Urothelium cell line (cell line): ENCODE measurements at regions not wholly inside any gene's neighbourhood (a gene's known extent, or its start where the extent isn't known, plus 50 kb on each side); places are given as distances from the start of the nearest gene placed in this dataset.
"Not testable (repeated sequence)": the region's sequence is repeated elsewhere in the genome, so short reads cannot be mapped to it uniquely, and the experiment has no call there.

Source experiments
- DNase-seq: peaks from one replicate; pipeline ENCODE4 v3.0.0; 2011; ENCODE audit warnings: low spot score, mixed read lengths
- FAIRE-seq: peaks from 2 replicates; lab custom pipeline; 2011; peaks lifted over from hg19 to GRCh38; lab: Jason Lieb, UNC

- FAIRE-seq (peak; percentile 23), DNase-seq (peak; percentile 41)
Observed at GRCh38 chr11:97722065-97722464, 1298.7 kb upstream of the CNTN5 start.

DNA sequence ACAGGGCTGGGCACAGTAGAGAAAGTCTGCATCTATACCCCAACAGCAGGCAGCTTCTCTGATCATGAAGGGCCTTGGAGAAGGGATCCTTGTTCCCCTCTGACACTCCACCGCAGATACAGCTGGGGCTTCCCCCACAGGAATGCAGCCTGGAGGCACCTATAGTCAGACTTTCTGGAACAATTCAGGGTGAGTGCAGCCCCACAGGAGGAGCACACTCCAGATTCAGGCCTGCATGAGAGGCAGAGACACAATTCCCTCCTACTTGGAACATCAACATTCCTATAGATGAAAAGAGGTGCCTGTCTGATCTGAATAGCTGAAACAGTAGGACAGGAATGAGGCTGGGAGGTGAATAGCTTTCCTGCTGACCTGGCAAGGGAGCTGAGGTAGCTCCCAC is 1298.0 kb upstream of the CNTN5 start:
- FAIRE-seq (no peak), DNase-seq (no peak)

GRCh38 chr11:97729546-97730272 is 1291.0 kb upstream of the CNTN5 start:
- no peak for FAIRE-seq
- no peak for DNase-seq

- DNase-seq = no peak
- FAIRE-seq = no peak
Observed at GRCh38 chr11:97732011-97732632, 1288.6 kb upstream of the CNTN5 start.

GRCh38 chr11:97738751-97739150 is 1282.0 kb upstream of the CNTN5 start:
- FAIRE-seq = no peak
- DNase-seq = no peak

DNA sequence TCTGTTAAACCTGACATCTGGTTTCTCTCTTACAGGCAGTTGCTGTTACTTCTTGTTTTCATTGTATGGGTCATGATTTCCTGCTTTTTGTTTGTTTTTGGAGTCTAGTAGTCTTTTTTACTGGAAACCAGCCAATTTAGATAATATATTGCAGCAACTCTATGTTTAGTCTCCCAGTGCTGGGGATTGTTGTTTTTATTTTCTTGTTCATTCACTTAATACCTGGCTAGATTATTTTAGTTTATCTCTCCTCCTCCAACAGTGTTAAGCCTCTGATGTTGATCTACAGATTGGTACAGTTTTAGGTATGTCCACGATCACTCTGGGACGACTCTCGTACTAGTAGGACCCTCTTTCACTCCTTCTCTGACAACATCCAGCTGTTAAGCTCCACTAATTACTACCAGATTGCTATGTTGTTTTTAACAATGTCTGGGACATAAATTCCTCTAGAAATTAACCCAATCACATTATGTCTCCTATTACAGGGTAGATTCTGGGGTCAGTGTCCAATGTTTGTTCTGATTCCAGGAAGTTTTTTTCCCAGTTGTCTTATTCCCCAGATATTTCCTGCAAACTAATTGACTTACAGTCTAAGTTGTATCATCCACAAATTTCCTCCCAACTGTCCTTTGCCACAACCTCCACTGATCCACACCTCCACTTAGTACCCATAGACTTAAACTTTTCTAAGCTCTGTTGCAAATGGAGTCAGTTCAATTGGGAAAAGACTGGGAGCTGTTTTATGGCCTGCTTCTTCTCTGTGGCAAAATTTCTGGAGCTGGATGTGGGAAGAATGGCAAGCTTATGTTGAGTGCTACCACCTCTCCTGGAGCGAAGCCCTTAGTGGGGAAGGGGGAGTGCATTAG is 1280.6 kb upstream of the CNTN5 start:
- no peak for DNase-seq
- no peak for FAIRE-seq

DNA sequence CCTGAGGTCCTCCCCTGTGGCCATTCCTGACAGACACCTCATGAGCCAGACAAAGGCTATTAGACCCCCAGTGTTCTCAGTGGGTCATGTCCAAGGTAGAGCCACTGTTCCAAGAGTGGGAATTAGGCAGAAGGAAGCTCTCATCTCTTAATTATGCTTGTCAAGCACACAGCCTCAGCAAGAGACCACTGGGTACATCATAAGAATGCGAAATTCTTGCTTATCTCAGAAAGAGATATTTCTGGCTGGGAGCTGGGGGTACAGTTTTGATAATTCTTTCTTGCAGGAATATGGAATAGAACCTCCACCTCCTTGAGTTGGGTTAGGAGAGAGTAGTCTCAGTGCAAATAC is 1280.0 kb upstream of the CNTN5 start:
- FAIRE-seq = no peak
- DNase-seq = no peak

GRCh38 chr11:97742717-97743116 is 1278.0 kb upstream of the CNTN5 start:
- DNase-seq (no peak), FAIRE-seq (no peak)

GRCh38 chr11:97743205-97743742 is 1277.5 kb upstream of the CNTN5 start:
- no peak for DNase-seq
- no peak for FAIRE-seq

GRCh38 chr11:97745515-97746050 is 1275.2 kb upstream of the CNTN5 start:
- FAIRE-seq = no peak
- DNase-seq = no peak

GRCh38 chr11:97746818-97747217 is 1273.9 kb upstream of the CNTN5 start:
- no peak for FAIRE-seq
- DNase-seq = no peak

GRCh38 chr11:97751405-97751804 is 1269.3 kb upstream of the CNTN5 start:
- FAIRE-seq (no peak), DNase-seq (no peak)

DNA sequence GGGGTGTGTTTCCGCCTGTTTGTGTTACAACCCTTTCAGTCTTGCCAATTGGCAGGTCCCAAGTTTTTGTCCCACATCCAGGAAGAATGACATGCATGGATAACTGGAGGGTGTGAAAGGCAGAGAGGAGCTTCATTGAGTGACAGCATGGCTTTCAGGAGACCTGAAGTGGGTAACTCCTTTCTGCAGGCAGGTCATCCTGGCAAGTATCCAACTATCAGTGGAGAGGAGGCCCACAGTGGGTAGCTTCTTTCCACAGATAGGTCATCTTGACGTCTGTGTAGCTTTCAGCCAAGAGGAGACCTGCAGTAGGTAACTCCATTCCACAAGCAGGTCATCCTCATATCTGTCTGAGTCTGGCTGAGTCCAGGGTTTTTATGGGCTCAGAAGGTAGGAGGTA is 1268.8 kb upstream of the CNTN5 start:
- no peak for FAIRE-seq
- DNase-seq = no peak

DNA sequence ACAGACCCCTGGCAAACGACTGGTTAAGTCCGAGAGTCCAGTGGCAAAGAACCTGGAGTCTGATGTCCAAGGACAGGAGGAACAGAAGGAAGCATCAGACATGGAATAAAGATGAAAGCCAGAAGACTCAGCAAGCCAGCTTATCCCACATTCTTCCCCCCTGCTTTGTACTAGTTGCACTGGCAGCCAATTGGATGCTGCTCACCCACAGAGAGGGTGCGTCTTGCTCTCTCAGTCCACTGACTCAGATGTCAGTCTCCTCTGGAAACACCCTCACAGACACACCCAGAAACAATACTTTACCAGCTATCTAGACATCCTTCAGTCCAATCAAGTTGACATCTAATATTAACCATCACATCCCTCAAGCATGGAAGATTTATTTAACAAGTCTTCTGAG is 1265.8 kb upstream of the CNTN5 start:
- no peak for DNase-seq
- no peak for FAIRE-seq

- DNase-seq = no peak
- FAIRE-seq = no peak
Observed at GRCh38 chr11:97756571-97757335, 1264.0 kb upstream of the CNTN5 start.

DNA sequence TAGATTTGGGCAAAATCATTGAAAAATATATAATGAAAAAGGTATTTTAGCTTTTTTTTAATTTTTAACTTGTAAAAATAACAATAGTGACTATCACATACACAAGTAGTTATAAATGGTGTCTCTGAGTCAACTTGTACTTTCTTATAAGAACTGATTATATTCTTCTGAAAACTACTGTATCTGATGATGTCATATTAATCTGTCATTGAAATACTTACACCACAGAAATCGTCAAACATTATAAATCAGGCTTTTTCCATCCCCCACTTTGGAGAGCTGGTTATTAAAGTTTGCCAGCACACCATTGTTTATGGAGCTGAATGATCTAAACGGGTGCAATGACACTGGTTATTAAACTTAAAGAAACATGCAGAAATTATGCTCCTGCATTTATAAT is 1259.6 kb upstream of the CNTN5 start:
- no peak for FAIRE-seq
- DNase-seq = no peak

DNA sequence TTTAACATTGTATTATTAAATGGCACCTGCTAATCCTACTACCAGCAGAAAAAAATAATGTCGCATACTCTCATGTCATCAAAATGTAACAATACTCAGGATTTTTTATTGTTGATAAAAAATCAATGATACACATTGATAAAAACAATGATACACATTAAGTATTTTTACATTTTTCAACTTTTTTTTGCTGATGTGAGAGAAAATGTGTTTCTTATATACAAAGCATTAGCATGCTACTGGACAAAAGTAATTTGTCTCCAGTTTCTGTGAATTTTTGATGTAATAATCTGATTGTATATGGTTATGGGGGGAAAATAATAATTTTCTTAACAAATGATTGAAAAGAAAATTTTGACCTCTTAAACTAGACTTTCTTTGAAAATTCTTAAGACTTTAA is 1256.6 kb upstream of the CNTN5 start:
- DNase-seq (no peak), FAIRE-seq (no peak)

GRCh38 chr11:97764605-97765004 is 1256.1 kb upstream of the CNTN5 start:
- no peak for FAIRE-seq
- no peak for DNase-seq

GRCh38 chr11:97770570-97770969 is 1250.2 kb upstream of the CNTN5 start:
- DNase-seq (no peak), FAIRE-seq (no peak)

- FAIRE-seq (no peak), DNase-seq (no peak)
Observed at GRCh38 chr11:97772705-97773104, 1248.0 kb upstream of the CNTN5 start.

DNA sequence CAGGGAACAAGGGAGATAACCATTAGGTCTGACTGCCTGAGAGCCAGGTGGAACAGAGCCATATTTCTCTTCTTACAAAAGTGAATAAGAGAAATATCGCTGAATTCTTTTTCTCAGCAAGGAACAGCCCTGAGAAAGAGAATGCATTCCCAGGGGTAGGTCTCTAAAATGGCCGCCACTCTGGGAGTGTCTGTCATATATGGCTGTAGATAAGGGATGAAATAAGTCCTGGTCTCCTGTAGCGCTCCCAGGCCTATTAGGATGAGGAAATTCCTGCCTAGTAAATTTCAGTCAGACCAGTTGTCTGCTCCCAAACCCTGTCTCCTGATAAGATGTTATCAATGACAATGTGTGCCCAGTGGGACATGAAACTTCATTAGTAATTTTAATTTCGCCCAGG is 1236.4 kb upstream of the CNTN5 start:
- not testable (repeated sequence) for FAIRE-seq, DNase-seq
